HT1080 (cell line): ENCODE measurements at regions not wholly inside any gene's neighbourhood (a gene's known extent, or its start where the extent isn't known, plus 50 kb on each side); places are given as distances from the start of the nearest gene placed in this dataset.
"Not testable (repeated sequence)": the region's sequence is repeated elsewhere in the genome, so short reads cannot be mapped to it uniquely, and the experiment has no call there.

ENCODE experiments used
- DNase-seq: peaks from one replicate; pipeline ENCODE4 v3.0.0-alpha.2; 2015; ENCODE audit warnings: low read depth

DNA sequence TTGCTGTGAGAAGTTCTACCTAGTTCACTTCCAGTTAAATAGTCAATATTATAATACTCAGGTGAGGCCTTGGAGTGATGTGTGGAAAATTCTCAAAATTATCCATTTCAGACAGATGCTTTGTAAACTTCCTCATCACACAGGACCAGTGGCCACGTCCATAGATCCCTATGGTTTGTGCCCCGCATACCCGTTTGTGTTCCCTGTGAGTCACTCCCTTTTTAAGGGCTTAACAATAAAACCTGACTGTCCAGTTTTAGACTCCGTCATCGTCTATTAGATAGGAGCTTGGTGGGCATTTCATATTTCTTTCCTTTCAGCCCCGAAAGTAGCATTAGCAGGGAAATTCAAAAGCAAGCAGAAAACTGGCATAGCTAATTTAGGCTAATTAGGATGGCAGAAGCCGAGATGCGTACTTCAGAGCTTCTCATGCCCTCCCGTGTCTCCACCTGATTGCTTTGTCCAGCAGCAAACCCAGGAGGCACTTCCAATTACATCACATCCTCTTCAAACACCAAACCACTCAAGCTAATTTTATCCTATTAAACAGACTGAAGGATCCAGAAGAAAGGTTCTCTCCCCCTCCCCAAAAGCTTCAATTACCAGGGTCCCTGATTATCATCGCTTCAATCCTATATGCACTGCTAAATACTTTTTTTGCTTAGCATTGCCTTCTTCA, 186.6 kb upstream of the OTX2 start:
- DNase-seq, result no peak

DNA sequence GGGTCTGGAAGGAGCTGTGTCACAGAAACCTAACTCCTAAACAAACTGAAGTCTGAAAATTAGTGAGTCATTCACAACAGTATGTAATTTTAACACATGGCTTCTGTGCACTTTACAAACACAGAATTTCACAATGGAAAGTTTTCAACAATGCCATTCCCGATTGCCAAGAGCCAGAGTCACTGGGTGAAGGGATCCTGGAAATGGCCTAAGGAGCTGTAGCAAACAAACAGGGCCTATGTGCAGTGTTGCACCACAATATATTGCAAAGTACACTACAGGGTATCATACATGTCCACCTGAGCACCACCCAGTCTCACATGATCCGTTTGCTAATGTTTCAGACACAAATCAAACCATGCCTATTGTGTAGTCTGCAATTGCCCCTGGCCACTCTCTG, 184.7 kb upstream of the OTX2 start:
- DNase-seq, result no peak

DNA sequence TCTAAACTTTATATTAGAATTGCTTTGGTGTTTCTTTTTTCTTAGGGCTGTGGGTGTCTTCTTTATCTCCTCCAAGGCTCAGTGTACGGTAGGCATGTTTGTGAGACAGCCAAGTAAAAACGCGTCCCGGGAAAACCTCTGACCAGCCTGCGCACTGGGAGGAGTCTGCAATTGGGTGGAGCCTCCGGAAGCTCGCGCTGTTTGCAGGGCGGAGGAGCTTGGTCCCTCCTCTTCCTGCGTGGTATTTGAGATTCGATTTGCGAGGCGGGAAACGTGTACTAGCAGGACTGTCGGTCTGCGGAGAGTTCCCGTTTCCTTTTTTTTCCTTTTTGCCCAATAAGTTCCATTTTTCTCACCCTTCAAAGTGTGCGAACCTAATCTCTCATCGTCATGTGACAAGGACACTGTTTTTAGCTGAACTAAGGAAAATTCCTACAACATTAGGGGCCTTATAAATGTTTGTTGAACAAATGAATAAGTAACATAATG, 182.1 kb upstream of the OTX2 start:
- DNase-seq, result peak; percentile 49

DNA sequence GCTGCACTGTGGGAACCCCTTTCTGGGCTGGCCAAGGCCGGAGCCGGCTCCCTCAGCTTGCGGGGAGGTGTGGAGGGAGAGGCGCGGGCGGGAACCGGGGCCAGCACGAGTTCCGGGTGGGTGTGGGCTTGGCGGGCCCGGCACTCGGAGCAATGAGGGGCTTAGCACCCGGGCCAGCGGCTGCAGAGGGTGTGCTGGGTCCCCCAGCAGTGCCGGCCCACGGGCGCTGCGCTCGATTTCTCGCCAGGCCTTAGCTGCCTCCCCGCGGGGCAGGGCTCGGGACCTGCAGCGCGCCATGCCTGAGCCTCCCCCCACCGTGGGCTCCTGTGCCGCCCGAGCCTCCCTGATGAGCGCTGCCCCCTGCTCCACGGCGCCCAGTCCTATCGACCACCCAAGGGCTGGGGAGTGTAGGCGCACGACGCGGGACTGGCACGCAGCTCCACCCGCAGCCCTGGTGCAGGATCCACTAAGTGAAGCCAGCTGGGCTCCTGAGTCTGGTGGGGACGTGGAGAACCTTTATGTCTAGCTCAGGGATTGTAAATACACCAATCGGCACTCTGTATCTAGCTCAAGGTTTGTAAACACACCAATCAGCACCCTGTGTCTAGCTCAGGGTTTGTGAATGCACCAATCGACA, 180.8 kb upstream of the OTX2 start:
- not testable (repeated sequence) for DNase-seq

DNA sequence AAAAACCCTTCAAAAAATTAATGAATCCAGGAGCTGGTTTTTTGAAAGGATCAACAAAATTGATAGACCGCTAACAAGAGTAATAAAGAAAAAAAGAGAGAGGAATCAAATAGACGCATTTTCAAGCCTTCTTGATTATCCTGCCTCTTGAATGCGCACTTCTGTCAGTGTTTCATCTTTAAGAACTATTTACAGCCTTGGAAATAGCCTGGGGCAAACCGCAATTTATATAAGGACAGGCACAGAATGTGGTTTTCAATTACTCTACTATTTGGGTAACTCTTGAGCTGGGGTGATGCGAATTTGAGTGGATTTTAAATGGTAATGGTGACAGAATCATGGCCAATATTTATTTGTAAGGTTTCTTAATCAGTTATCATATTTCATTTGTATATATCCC, 179.1 kb upstream of the OTX2 start:
- no peak for DNase-seq

DNA sequence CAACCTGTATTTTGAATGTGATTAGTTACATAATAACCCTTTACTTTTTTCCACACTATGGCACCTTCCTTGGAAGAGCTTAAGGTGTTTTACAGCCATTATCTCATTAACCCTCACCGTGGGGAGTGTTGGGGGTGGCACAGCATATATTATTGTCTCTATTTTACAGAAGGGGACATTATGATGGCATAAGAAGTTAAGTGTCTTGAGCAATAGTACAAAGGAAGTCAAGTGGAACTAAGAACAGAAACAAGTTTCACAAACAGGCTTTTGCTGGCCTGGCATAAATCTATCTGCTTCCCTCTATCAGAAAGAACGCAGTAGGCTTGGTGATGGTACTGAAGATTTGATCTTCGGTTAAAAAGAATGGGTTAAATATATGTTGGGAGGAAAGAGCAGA, 169.7 kb upstream of the OTX2 start:
- DNase-seq, result no peak

DNA sequence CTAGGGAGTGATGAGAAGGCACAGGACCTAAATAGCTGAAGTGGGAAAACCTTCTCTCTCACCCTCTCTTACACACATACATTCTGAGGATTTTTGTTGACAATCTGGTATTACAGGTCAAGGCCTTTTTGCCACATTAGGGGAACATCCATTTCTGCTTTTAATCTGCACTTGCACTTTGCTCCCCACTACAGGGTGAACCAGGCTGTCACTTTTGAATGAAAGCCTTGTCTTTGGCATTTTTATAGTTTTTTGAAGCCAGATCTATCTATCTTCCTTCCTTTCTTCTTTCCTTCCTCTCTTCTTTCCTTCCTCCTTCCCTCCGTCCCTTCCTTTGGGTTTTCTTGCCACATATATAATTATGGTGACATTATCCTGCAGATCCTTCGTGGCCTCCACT, 165.9 kb upstream of the OTX2 start:
- DNase-seq, result no peak

DNA sequence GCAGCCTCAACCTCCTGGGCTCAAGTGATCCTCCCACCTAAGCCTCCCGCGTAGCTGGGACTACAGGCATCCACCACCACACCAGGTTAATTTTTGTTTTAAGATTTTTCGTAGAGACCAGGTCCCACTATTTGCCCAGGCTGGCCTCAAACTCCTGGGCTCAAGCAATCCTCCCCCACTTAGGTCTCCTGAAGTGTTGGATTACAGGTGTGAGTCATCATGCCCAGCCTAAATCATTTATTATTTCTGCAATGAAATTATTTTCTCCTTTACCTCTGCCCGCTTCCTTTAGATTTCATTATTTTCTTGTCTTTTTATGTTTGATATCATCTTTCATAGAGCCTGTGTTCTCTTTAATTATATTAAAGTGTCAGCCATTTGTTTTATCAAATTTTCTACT, 165.2 kb upstream of the OTX2 start:
- no peak for DNase-seq

DNA sequence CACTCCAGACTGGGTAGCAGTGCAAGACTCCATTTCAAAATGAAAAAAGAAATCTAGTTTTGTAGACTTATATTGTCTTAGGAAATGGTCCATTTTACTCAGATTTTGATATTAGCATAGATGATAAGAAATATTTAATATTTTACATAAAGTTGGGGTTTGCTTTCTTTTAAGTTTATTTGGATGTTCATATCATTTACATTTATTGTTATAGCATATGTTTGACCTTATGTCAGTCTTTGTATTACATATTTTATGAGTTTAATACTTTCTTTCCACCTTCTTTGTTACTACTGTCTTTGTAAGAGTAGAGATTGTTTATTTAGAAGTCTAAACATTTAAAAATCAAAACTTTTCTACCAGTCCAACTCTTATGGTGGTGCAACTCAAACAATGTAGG, 162.7 kb upstream of the OTX2 start:
- DNase-seq, result no peak

DNA sequence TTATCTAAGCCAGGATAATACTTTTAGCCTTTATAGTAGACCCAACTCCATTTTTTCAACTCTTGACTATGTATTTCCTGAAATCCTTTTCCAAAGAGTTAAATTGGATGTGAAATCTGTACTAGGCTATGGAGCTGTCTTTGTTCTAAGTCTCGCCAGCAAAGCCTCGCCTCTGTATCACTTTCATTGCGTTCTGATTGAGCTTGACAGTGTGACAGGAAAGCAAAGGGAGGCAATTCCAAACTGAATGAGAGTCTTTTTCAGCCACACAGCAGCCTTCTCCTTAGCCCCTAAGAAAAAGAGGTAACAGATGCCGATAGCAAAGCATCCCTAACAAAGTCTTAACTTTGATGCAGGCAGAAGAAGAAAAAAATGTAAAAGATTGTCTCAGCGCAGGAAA, 154.6 kb upstream of the OTX2 start:
- no peak for DNase-seq

DNA sequence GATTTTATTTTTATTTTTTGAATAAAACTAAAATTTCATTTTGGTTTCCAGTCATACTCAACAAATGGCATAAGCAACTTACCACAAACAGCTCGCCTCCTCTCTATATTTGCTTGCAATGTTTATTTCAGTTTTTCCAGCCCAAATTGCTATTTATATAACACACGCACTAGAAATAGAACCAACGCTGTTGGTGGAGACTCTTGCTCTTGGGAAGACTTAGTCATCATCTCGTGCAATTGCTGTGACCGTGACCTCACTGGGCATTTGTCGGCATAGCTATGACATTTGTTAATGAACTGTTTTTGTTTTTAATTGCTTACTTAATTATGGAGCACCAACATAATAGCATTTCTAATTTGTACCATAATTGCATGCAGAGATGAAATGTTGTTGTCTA, 153.1 kb upstream of the OTX2 start:
- no peak for DNase-seq

DNA sequence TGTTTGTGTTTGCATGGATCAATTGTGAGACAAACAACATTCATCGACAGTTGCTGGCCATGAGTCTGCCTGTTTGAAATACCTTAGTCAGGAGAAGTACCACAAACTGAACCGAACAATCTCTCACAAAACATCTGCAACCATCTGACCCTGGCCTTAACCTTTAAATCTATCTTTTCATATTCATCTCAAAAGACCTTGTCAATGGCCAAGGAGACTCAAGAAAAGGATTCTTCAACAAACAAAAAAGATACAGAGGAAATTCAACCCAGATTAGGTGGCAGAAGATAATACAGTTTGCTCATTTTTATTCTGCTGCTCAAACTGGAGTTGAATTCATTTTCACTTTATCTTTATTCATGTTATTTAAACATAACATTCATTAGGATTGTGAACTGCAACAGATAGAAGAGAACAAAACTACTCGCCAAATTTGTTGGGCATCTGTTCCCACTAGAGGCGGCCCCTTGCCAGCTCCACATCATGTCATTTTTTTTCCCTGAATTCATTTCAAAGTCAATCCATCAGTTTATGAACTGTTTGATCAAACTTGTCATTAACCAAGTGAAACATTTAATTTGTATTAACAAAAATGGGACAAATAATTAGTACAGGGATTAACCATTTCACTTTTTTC, 152.3 kb upstream of the OTX2 start:
- DNase-seq, result no peak

DNA sequence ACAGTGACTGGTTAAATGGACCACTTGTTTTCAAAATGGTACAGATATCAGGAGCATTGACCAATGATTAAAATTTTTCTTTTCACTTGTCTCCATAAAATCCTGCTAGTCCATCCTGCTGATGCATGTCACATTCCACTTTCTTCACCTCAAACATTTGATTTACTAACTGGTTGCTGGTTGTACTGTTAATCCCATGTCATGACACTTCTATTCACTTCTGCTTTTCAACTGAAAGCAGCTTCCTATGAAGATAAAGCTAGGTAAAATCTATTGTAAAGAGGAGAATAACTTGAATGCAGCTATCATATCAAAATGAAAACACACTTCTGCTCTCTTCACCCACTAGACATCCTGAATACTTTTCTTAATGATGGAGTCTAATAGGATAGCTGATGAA, 149.6 kb upstream of the OTX2 start:
- DNase-seq, result no peak

DNA sequence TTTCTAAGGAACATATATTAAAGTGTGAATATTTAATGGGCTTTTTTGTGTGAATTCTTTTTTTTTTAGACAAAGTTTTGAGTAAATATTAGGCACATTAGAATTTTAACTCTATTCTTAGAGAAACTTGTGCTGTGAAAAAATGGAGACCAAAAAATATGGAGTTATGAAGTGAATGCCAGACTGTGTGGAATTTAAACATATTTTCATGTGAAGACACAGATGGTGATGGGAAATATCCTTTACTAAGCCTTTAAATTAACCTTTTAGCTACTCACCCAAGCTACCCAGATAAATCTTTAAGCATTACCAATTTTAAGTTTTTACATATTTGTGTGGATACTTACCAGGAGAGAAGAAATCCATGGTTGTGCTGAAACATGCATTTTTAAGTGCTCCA, 148.8 kb upstream of the OTX2 start:
- DNase-seq, result no peak

DNA sequence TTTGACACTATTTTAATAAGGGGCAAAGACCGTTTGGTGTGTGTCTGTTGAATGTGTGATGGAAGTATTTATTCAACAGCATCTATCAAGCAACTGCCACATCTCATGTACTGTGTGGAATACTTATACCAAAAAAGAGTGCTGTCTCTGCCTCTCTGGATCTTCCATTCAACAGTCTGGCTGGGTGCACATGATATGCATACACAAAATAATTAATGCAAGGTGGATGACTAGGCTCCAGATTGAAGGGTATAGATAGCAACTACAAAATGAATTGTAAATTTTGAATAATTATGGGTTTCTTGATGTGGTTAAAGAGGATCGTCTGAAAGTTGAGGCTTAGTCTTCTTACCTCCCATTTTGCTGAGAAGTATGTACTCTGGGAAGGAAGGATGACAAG, 145.9 kb upstream of the OTX2 start:
- DNase-seq, result no peak

DNA sequence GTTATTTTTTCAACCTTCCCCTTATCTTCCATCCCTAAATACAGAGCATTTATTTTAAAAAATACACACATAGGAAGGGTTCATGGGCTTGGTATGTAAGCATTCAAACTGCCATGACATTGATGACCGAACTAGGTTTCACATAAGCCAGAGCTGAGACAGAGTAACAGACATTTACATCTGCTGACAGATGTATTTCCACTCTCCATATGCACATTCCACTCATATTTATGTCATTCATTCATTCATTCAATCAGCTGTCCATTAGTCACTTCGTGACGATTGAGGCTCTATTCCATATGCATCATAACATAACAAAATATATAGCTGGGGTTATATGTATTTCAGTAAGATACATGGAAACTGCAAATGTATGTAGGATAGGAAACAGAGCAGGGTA, 145.5 kb upstream of the OTX2 start:
- DNase-seq, result no peak

DNA sequence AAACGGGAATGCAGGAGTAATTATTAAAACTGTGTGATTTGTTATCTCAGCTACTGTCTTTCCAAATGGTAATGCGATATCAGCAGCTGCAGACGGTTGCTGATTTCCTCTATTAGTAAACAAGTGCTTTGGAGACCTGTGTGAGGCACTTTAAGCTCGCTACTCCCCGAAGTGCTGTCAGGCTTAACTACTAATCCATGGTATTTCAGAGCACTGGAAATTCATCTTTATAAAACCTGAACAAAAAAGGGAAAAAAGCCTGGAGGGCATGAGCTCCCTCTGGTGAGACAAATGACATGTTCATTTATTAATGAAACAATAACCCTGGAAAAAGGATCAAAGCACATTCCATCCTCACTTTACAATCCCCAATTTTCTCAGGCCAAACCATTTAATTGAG, 143.6 kb upstream of the OTX2 start:
- DNase-seq, result no peak

DNA sequence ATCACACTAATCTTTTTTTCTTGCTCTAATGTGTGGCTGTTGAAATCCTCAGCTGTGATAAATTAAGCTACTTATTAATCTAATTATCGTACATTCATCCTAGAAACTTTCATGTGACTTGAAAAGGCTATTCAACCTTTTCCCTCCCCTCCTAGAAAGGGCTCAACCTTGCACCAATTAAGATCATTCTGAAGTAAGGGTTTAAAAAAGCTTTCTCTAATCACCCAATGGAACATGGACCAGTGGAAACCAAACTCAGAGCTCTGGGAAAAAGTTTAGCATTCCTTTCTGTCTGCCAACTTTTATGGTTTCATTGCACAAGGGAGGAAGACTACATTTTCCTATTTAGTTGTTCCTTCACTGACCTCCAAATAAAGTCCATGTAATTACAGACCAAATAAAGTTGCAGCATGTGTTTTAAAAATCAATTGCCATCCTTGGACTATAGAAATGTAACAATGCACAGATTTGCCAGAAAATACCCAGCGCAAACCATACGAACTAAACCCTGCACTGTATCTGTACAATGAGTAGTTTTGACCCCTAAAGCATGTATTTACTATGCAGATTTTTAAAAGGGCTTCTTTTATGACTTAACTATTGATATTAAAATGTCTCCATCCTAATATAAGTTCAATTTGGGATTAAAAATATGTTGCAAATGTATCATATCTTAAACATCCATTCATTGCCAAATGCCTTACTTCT, 142.6 kb upstream of the OTX2 start:
- DNase-seq, result no peak

DNA sequence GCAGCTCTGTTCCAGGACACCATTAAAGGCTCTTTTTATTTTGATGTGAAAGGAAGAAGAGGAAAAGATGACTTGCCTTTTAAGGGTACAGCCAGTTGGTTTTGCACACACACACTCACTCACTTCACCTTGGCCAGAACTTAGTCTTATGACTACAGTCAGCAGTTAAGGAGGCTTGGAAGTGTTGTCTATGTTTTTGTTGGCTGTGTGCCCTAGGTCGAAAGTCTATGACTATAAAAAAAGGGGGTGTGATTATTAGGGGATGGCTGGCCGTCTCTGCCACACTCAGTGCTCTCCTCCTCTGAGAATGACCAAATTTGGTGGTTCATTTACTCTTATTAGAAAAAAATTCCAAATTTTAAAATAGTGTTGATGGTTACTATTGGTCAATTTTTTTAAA, 139.5 kb upstream of the OTX2 start:
- DNase-seq, result peak; percentile 10

DNA sequence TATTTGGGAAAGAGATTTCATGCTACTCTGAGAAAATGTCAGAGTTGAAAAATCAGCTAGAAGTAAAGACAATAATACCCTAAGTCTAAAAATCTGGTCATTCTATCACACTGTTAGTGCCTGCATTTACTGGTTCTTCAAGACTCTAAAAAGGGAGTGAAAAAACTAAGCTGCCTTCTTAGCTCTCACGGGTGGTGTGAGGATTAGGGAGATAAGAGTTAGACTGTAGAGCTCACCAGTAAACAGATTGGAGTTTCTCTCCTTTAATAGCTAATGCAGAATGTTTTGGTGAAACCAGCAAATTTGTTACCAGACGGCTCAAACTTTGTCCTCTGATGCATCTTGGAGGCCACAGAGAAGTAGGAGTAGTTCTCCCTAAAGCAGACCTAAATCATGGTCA, 135.0 kb upstream of the OTX2 start:
- DNase-seq, result no peak

DNA sequence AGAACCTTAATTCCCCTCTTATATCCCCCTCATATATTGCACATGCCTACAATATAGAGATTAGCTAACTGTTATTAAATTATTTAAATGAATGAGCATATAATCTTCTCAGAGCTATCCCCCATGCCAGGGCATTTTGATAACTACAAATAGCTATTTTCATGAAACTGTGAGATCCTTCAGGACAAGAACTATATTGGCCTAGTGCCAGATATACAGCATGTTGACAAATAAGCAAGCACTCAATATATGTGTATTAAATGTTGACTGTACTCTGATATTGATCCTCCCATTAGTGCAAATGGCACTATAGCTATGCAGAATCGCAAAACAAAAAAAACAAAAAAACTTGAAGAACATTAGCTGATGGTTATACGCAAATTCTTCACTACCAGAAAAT, 134.1 kb upstream of the OTX2 start:
- DNase-seq, result no peak

DNA sequence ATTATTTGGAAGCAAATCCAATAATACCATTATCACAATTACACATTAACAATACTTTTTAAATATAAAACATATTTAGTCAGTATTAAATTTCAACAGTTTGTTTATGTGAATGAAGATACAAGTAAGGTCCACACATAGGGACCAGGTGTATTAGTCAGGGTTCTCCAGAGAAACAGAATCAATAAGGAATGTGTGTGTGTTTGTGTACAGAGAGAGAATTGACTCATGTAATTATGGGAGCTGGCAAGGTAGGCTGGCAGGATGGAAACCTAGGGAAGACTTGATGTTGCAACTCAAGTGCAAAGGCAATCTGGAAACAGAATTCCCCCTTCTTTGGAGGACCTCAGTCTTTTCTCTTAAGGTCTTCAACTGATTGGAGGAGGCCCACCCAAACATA, 123.2 kb upstream of the OTX2 start:
- no peak for DNase-seq
